ENCODE measurements at regions not wholly inside any gene's neighbourhood (a gene's known extent, or its start where the extent isn't known, plus 50 kb on each side); places are given as distances from the start of the nearest gene placed in this dataset.

DNA sequence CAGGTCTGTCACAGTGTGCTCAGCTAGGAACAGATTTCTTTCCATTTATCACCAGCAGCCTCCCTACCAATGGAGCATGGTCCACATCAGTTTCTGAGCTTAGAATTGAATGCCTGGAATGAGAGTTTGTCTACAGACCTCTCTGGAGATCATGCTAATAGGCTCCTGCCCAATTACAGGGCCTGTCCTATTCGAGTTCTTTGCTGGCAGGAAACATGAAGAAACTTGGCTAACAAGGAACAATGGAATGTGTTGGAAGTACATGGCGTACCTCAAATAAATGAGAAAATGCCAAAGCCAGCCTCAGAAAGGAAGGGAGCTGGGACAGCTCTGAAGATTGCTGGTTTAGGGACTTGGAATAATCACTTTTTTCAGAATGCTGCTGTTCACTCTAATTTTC, 186.0 kb upstream of the AKR1E2 start:
- TF ChIP-seq, protein P1, sequence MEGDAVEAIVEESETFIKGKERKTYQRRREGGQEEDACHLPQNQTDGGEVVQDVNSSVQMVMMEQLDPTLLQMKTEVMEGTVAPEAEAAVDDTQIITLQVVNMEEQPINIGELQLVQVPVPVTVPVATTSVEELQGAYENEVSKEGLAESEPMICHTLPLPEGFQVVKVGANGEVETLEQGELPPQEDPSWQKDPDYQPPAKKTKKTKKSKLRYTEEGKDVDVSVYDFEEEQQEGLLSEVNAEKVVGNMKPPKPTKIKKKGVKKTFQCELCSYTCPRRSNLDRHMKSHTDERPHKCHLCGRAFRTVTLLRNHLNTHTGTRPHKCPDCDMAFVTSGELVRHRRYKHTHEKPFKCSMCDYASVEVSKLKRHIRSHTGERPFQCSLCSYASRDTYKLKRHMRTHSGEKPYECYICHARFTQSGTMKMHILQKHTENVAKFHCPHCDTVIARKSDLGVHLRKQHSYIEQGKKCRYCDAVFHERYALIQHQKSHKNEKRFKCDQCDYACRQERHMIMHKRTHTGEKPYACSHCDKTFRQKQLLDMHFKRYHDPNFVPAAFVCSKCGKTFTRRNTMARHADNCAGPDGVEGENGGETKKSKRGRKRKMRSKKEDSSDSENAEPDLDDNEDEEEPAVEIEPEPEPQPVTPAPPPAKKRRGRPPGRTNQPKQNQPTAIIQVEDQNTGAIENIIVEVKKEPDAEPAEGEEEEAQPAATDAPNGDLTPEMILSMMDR (IDR thresholded peaks at IDR 0.05; ENCODE audit: insufficient read depth, low read depth, low read length) = no peak
- no peak for TF ChIP-seq EZH2 (IDR thresholded peaks at IDR 0.05; ENCODE audit: insufficient read depth, low read length)
